B cell (primary cell): ENCODE measurements at regions not wholly inside any gene's neighbourhood (a gene's known extent, or its start where the extent isn't known, plus 50 kb on each side); places are given as distances from the start of the nearest gene placed in this dataset.

Experiments used
- ATAC-seq: fragments of 200-7000 bp; cut with Tn5 transposase; one replicate; pipeline ENCODE4 v1.10.0; 2021; ENCODE audit warnings: low read depth, mild to moderate bottlenecking, moderate number of reproducible peaks, moderate library complexity
- CTCF ChIA-PET: fragments of 350-600 bp; sonication (Branson Sonifier 250); formaldehyde crosslinking; loops from one replicate; lab custom pipeline; 2021; ENCODE audit warnings: antibody characterized with exemption, inconsistent platforms; lab: Charles Lee
- POLR2A ChIA-PET: fragments of 350-600 bp; sonication (Branson Sonifier 250); formaldehyde crosslinking; loops from one replicate; lab custom pipeline; 2021; ENCODE audit warnings: antibody characterized with exemption; lab: Charles Lee
- DNase-seq: peaks from one replicate; pipeline ENCODE4 v3.0.0; 2013
- H2AFZ ChIP-seq: 2 replicates; pipeline ENCODE4 v1.6.1; 2012; ENCODE audit warnings: mild to moderate bottlenecking, low read depth, low read length; ENCODE audit not compliant: insufficient read depth, poor library complexity, severe bottlenecking
- H3K27ac ChIP-seq, 2 donors: 1 replicate in 1 of 2; 2 replicates in 1 of 2; pipeline ENCODE4 v1.5.1; 2012 to 2013; ENCODE audit warnings: low read length in 2 of 2, mild to moderate bottlenecking in 2 of 2, moderate library complexity in 1 of 2
- H3K27me3 ChIP-seq, 4 experiments: fragments of 200-600 bp in 1 of 4; sonication (generic) in 1 of 4; replicated peaks in 1 of 4; 1 replicate in 2 of 4; 2 replicates in 2 of 4; pipeline versions ENCODE4 v1.6.1 to v1.7.0; 2013 to 2016; ENCODE audit warnings: low read length in 3 of 4, mild to moderate bottlenecking in 2 of 4, mixed read lengths in 1 of 4, moderate library complexity in 1 of 4; ENCODE audit not compliant: insufficient read depth in 4 of 4, control insufficient read depth in 3 of 4; ENCODE audit errors: control extremely low read depth in 1 of 4
- H3K36me3 ChIP-seq, 2 experiments: replicated peaks in 1 of 2; 1 replicate in 1 of 2; 2 replicates in 1 of 2; pipeline versions ENCODE4 v1.6.1 to v1.7.1; 2013; ENCODE audit warnings: low read length in 1 of 2; ENCODE audit not compliant: insufficient read depth in 2 of 2, control insufficient read depth in 1 of 2; ENCODE audit errors: control extremely low read depth in 1 of 2, extremely low read depth in 1 of 2
- H3K4me1 ChIP-seq, 2 donors: fragments of 200-600 bp in 1 of 2; sonication (generic) in 1 of 2; 1 replicate in 1 of 2; 2 replicates in 1 of 2; pipeline versions ENCODE4 v1.5.1 to v1.6.1; 2013 to 2017; ENCODE audit warnings: low read length in 2 of 2; ENCODE audit not compliant: control insufficient read depth in 2 of 2, insufficient read depth in 2 of 2
- H3K4me2 ChIP-seq: replicated peaks from 2 replicates; pipeline ENCODE3; 2012; ENCODE audit warnings: mild to moderate bottlenecking, low read depth, low read length; ENCODE audit not compliant: poor library complexity, severe bottlenecking
- H3K4me3 ChIP-seq, 5 experiments: fragments of 200-600 bp in 1 of 5; sonication (generic) in 1 of 5; 1 replicate in 3 of 5; 2 replicates in 2 of 5; pipeline versions ENCODE4 v1.5.1 to v1.7.0; 2011 to 2016; ENCODE audit warnings: low read length in 4 of 5, mild to moderate bottlenecking in 4 of 5, low read depth in 2 of 5, control low read depth in 1 of 5, moderate library complexity in 1 of 5; ENCODE audit not compliant: insufficient read depth in 1 of 5; ENCODE audit errors: control extremely low read depth in 1 of 5, extremely low read depth in 1 of 5
- H3K79me2 ChIP-seq: fragments of 200-600 bp; sonication (generic); one replicate; pipeline ENCODE4 v1.6.0; 2016; ENCODE audit warnings: low read length; ENCODE audit not compliant: control insufficient read depth, insufficient read depth
- H3K9ac ChIP-seq: fragments of 200-600 bp; sonication (generic); 2 replicates; pipeline ENCODE4 v1.6.1; 2017; ENCODE audit warnings: mild to moderate bottlenecking, low read length, moderate library complexity
- H3K9me3 ChIP-seq, 3 donors: one replicate each; pipeline versions ENCODE4 v1.6.1 to v1.7.1; 2013; ENCODE audit warnings: low read length in 2 of 3; ENCODE audit not compliant: control insufficient read depth in 2 of 3, insufficient read depth in 1 of 3; ENCODE audit errors: control extremely low read depth in 1 of 3
- H4K20me1 ChIP-seq: 2 replicates; pipeline ENCODE4 v1.6.0; 2012; ENCODE audit warnings: mild to moderate bottlenecking, low read length; ENCODE audit not compliant: insufficient read depth, control insufficient read depth, poor library complexity, severe bottlenecking
- H3K27ac Mint-ChIP-seq: one replicate; pipeline ENCODE4 v1.8.0; 2021; ENCODE audit warnings: mixed read lengths
- H3K27me3 Mint-ChIP-seq: one replicate; pipeline ENCODE4 v1.8.0; 2021; ENCODE audit warnings: mixed read lengths
- H3K4me1 Mint-ChIP-seq: one replicate; pipeline ENCODE4 v1.8.0; 2021; ENCODE audit warnings: mixed read lengths
- H3K4me3 Mint-ChIP-seq: one replicate; pipeline ENCODE4 v1.8.0; 2021; ENCODE audit warnings: mixed read lengths
- H3K9me3 Mint-ChIP-seq: one replicate; pipeline ENCODE4 v1.8.0; 2022; ENCODE audit warnings: mixed read lengths; ENCODE audit not compliant: insufficient read depth
- EZH2 ChIP-seq: IDR thresholded peaks from 2 replicates; pipeline ENCODE4 v1.6.1; 2012; ENCODE audit warnings: borderline replicate concordance, low read depth, mild to moderate bottlenecking, moderate library complexity, low read length; ENCODE audit not compliant: insufficient read depth, poor library complexity, severe bottlenecking
- WGBS: methylation state at CpG from one replicate; pipeline ENCODE4 v1.1.5; 2013; ENCODE audit warnings: missing lambda C conversion rate; ENCODE audit not compliant: insufficient coverage; 5-methylcytosine and 5-hydroxymethylcytosine counted together
- intact Hi-C: fragments of 100-400 bp; cut with micrococcal nuclease; formaldehyde crosslinking; loops from one replicate; pipeline ENCODE4 v1.10.0; 2022
- TF ChIP-seq, protein P1 (sequence below): fragments of 200-600 bp; IDR thresholded peaks from one replicate; pipeline ENCODE4 v1.8.0; 2022; ENCODE audit warnings: antibody characterized with exemption, mild to moderate bottlenecking

DNA sequence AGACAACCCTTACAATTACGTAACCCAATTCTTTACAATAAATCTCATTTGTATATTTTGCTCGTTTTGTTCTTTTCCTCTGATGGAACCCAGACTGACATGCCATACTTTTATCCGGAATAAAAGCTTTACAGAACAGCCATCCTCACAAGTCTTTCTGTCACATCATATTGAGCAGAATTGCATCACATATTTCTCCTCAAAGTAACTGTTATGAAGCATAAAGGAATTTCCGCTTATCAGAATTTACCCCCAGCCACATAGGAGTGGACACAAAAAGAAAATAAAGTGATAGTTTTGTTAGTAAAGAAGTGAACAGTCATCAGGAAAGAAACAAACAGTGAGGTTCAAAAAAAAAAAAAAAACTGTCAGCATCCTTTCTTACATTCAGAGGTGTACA, 539.5 kb upstream of the LUZP2 start:
- 85% methylated on average over 2 of the region's 4 CpGs for WGBS
- Histone ChIP-seq H3K9me3 (peaks cover 0 to 7% (median 0%) of the 10 kb centered on the region in 3 donors), H3K4me3 (no peak overlapping the region), H3K4me1 (no peaks in the 10 kb centered on the region), H2AFZ (no peak overlapping the region), H3K9ac (no peak overlapping the region), H3K27me3 (no peaks in the 10 kb centered on the region), H3K4me2 (no peak overlapping the region), H4K20me1 (no peaks in the 10 kb centered on the region), H3K27ac (no peak overlapping the region), H3K79me2 (no peaks in the 10 kb centered on the region), H3K36me3 (no peaks in the 10 kb centered on the region)
- intact Hi-C loops = no loop called here
- no peaks in the 10 kb centered on the region for H3K9me3 Mint-ChIP-seq
- H3K4me1 Mint-ChIP-seq = no peaks in the 10 kb centered on the region
- ATAC-seq = no peak
- no peak overlapping the region for H3K27ac Mint-ChIP-seq
- no peak for DNase-seq
- no peaks in the 10 kb centered on the region for H3K27me3 Mint-ChIP-seq
- ChIA-PET CTCF (no interaction called here), POLR2A (no interaction called here)
- H3K4me3 Mint-ChIP-seq = no peak overlapping the region
- no peak for TF ChIP-seq EZH2
- TF ChIP-seq, protein P1, sequence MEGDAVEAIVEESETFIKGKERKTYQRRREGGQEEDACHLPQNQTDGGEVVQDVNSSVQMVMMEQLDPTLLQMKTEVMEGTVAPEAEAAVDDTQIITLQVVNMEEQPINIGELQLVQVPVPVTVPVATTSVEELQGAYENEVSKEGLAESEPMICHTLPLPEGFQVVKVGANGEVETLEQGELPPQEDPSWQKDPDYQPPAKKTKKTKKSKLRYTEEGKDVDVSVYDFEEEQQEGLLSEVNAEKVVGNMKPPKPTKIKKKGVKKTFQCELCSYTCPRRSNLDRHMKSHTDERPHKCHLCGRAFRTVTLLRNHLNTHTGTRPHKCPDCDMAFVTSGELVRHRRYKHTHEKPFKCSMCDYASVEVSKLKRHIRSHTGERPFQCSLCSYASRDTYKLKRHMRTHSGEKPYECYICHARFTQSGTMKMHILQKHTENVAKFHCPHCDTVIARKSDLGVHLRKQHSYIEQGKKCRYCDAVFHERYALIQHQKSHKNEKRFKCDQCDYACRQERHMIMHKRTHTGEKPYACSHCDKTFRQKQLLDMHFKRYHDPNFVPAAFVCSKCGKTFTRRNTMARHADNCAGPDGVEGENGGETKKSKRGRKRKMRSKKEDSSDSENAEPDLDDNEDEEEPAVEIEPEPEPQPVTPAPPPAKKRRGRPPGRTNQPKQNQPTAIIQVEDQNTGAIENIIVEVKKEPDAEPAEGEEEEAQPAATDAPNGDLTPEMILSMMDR = no peak

DNA sequence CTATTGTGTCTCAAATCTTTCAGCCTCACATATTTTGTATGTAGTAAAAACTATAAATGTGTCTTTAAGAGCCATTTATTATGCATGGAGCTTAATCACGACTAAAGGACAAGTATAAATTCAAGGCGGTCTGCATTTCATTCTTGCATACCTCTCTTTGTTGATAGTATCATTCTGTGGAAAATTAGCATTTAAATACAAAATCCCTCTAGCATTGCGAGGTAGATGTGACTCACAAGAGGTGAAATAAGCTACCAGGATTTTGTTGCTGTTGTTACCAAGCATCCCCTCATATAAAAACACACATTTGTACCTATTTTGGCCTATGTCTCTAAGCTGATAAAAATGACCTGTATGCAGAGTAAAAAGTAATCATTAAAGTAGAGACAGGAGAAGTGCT, 537.4 kb upstream of the LUZP2 start:
- Histone ChIP-seq H3K9me3 (peaks cover 0 to 7% (median 0%) of the 10 kb centered on the region in 3 donors), H3K27ac (no peak overlapping the region), H3K9ac (no peak overlapping the region), H4K20me1 (no peaks in the 10 kb centered on the region), H3K4me1 (no peaks in the 10 kb centered on the region), H3K4me2 (no peak overlapping the region), H3K79me2 (no peaks in the 10 kb centered on the region), H3K36me3 (no peaks in the 10 kb centered on the region), H3K27me3 (no peaks in the 10 kb centered on the region), H3K4me3 (no peak overlapping the region), H2AFZ (no peak overlapping the region)
- CTCF ChIA-PET = no interaction called here
- Mint-ChIP-seq H3K4me1 (no peaks in the 10 kb centered on the region), H3K27ac (no peak overlapping the region), H3K9me3 (no peaks in the 10 kb centered on the region), H3K4me3 (no peak overlapping the region), H3K27me3 (no peaks in the 10 kb centered on the region)
- TF ChIP-seq EZH2 = no peak
- TF ChIP-seq, protein P1 = no peak
- ATAC-seq (no peak), DNase-seq (no peak)
- intact Hi-C loops = no loop called here
- WGBS = no CpG with 5 or more reads among the region's 3 CpGs
- POLR2A ChIA-PET = no interaction called here
